ENCODE measurements at regions not wholly inside any gene's neighbourhood (a gene's known extent, or its start where the extent isn't known, plus 50 kb on each side); places are given as distances from the start of the nearest gene placed in this dataset.
A peak's percentile ranks its signal among the peaks of the same experiment; 100 is the strongest.

- DNase-seq (ENCODE audit: low read depth), result peak; percentile 7
- no peak for TF ChIP-seq CTCF (conservative IDR thresholded peaks at IDR 0.05; ENCODE audit: control insufficient read depth, insufficient read depth, low read depth, low read length)
- H3K4me3 ChIP-seq (ENCODE audit: control insufficient read depth, low read depth, low read length), result no peak overlapping the region
Measured at GRCh38 chr3:110293660-110294059, 778.0 kb upstream of the NECTIN3 start.

GRCh38 chr3:110296885-110297284 is 774.7 kb upstream of the NECTIN3 start:
- TF ChIP-seq CTCF (conservative IDR thresholded peaks at IDR 0.05; ENCODE audit: control insufficient read depth, insufficient read depth, low read depth, low read length), result no peak
- H3K4me3 ChIP-seq (ENCODE audit: control insufficient read depth, low read depth, low read length), result no peak overlapping the region
- DNase-seq (ENCODE audit: low read depth), result no peak

- TF ChIP-seq CTCF (conservative IDR thresholded peaks at IDR 0.05; ENCODE audit: control insufficient read depth, insufficient read depth, low read depth, low read length), result no peak
- DNase-seq (ENCODE audit: low read depth), result no peak
- H3K4me3 ChIP-seq (ENCODE audit: control insufficient read depth, low read depth, low read length), result no peak overlapping the region
Measured at GRCh38 chr3:110301781-110302180, 769.8 kb upstream of the NECTIN3 start.

GRCh38 chr3:110307065-110307809 is 764.4 kb upstream of the NECTIN3 start:
- no peak for DNase-seq (ENCODE audit: low read depth)
- no peak overlapping the region for H3K4me3 ChIP-seq (ENCODE audit: control insufficient read depth, low read depth, low read length)
- TF ChIP-seq CTCF (conservative IDR thresholded peaks at IDR 0.05; ENCODE audit: control insufficient read depth, insufficient read depth, low read depth, low read length), result no peak

- no peak for DNase-seq (ENCODE audit: low read depth)
- no peak for TF ChIP-seq CTCF (conservative IDR thresholded peaks at IDR 0.05; ENCODE audit: control insufficient read depth, insufficient read depth, low read depth, low read length)
Measured at GRCh38 chr3:110311541-110311940, 760.1 kb upstream of the NECTIN3 start.

GRCh38 chr3:110314512-110315114 is 757.0 kb upstream of the NECTIN3 start:
- TF ChIP-seq CTCF (conservative IDR thresholded peaks at IDR 0.05; ENCODE audit: control insufficient read depth, insufficient read depth, low read depth, low read length), result peak; percentile 85
- DNase-seq (ENCODE audit: low read depth), result peak; percentile 72
- H3K4me3 ChIP-seq (ENCODE audit: control insufficient read depth, low read depth, low read length), result no peak overlapping the region

More at GRCh38 chr3:110311541-110311940, 760.1 kb upstream of the NECTIN3 start:
- no peak overlapping the region for H3K4me3 ChIP-seq (ENCODE audit: control insufficient read depth, low read depth, low read length)
